Keratinocyte (primary cell): ENCODE measurements at regions not wholly inside any gene's neighbourhood (a gene's known extent, or its start where the extent isn't known, plus 50 kb on each side); places are given as distances from the start of the nearest gene placed in this dataset.

ENCODE experiments used
- DNase-seq: peaks from one replicate; pipeline ENCODE4 v3.0.0-alpha.2; 2011; ENCODE audit warnings: low read depth, missing footprints, low spot score
- FAIRE-seq: peaks from 2 replicates; lab custom pipeline; 2011; peaks lifted over from hg19 to GRCh38; lab: Jason Lieb, UNC
- H2AFZ ChIP-seq: 2 replicates; pipeline ENCODE4 v1.6.0; 2012; ENCODE audit warnings: low read length, control low read depth, inconsistent platforms; ENCODE audit not compliant: control insufficient read depth
- H3K27ac ChIP-seq: 2 replicates; pipeline ENCODE4 v1.5.1; 2011; ENCODE audit warnings: low read length; ENCODE audit not compliant: control insufficient read depth, insufficient read depth
- H3K27me3 ChIP-seq: 3 replicates; pipeline ENCODE4 v1.6.0; 2011; ENCODE audit warnings: low read length; ENCODE audit not compliant: control insufficient read depth, insufficient read depth; ENCODE audit errors: extremely low read depth
- H3K36me3 ChIP-seq, 2 experiments: 2 replicates in 1 of 2; 3 replicates in 1 of 2; pipeline ENCODE4 v1.5.1; 2011; ENCODE audit warnings: low read length in 2 of 2, mild to moderate bottlenecking in 1 of 2; ENCODE audit not compliant: control insufficient read depth in 2 of 2, insufficient read depth in 2 of 2; ENCODE audit errors: extremely low read depth in 1 of 2
- H3K4me1 ChIP-seq: 3 replicates; pipeline ENCODE4 v1.5.1; 2011; ENCODE audit warnings: low read length; ENCODE audit not compliant: control insufficient read depth, insufficient read depth; ENCODE audit errors: extremely low read depth
- H3K4me2 ChIP-seq: 3 replicates; pipeline ENCODE4 v1.6.0; 2011; ENCODE audit warnings: low read depth, low read length; ENCODE audit not compliant: control insufficient read depth, insufficient read depth; ENCODE audit errors: extremely low read depth
- H3K4me3 ChIP-seq, 3 experiments: fragments of 200-600 bp in 1 of 3; sonication (generic) in 1 of 3; 2 replicates in 2 of 3; 3 replicates in 1 of 3; pipeline ENCODE4 v1.5.1; 2011 to 2016; ENCODE audit warnings: low read length in 3 of 3, mild to moderate bottlenecking in 3 of 3, control low read depth in 2 of 3, inconsistent platforms in 1 of 3, low read depth in 1 of 3, mixed read lengths in 1 of 3, mixed run types in 1 of 3, moderate library complexity in 1 of 3; ENCODE audit not compliant: control insufficient read depth in 2 of 3, insufficient read depth in 2 of 3; ENCODE audit errors: extremely low read depth in 1 of 3
- H3K79me2 ChIP-seq: 2 replicates; pipeline ENCODE4 v1.6.0; 2012; ENCODE audit warnings: low read length; ENCODE audit not compliant: control insufficient read depth, insufficient read depth
- H3K9ac ChIP-seq: 3 replicates; pipeline ENCODE4 v1.6.0; 2011; ENCODE audit warnings: low read length; ENCODE audit not compliant: control insufficient read depth, insufficient read depth; ENCODE audit errors: extremely low read depth
- H3K9me1 ChIP-seq: 3 replicates; pipeline ENCODE4 v1.6.0; 2011; ENCODE audit warnings: low read length; ENCODE audit not compliant: control insufficient read depth, insufficient read depth; ENCODE audit errors: extremely low read depth
- H3K9me3 ChIP-seq: 2 replicates; pipeline ENCODE4 v1.5.1; 2012; ENCODE audit warnings: low read depth, low read length; ENCODE audit not compliant: control insufficient read depth
- H4K20me1 ChIP-seq: 3 replicates; pipeline ENCODE4 v1.6.0; 2011; ENCODE audit warnings: low read length; ENCODE audit not compliant: control insufficient read depth, insufficient read depth; ENCODE audit errors: extremely low read depth
- EZH2 ChIP-seq: IDR thresholded peaks from one replicate; pipeline ENCODE4 v1.6.1; 2012; ENCODE audit warnings: inconsistent platforms, mild to moderate bottlenecking, low read length, moderate library complexity
- dilution Hi-C: fragments of 300-500 bp; cut with MboI; formaldehyde crosslinking; loops from one replicate; pipeline ENCODE4 v1.7.0; 2020; ENCODE audit warnings: low sequenced_read_pairs; ENCODE audit not compliant: extremely low pct_ligation_motif_present
- TF ChIP-seq, protein P1 (sequence below), 3 experiments: IDR thresholded peaks in 1 of 3; conservative IDR thresholded peaks in 1 of 3; optimal IDR thresholded peaks in 1 of 3; 2 replicates in 2 of 3; 3 replicates in 1 of 3; pipeline versions ENCODE3 to v1.5.1; 2011; ENCODE audit warnings: low read length in 3 of 3, mild to moderate bottlenecking in 3 of 3, moderate library complexity in 2 of 3, control low read depth in 1 of 3, inconsistent platforms in 1 of 3; ENCODE audit not compliant: insufficient read depth in 2 of 3; ENCODE audit errors: extremely low read depth in 1 of 3

GRCh38 chr4:126486377-126486776 lies 1146.4 kb upstream of the INTU start:
- H2AFZ ChIP-seq = no peak overlapping the region
- TF ChIP-seq EZH2 = no peak
- TF ChIP-seq, protein P1, sequence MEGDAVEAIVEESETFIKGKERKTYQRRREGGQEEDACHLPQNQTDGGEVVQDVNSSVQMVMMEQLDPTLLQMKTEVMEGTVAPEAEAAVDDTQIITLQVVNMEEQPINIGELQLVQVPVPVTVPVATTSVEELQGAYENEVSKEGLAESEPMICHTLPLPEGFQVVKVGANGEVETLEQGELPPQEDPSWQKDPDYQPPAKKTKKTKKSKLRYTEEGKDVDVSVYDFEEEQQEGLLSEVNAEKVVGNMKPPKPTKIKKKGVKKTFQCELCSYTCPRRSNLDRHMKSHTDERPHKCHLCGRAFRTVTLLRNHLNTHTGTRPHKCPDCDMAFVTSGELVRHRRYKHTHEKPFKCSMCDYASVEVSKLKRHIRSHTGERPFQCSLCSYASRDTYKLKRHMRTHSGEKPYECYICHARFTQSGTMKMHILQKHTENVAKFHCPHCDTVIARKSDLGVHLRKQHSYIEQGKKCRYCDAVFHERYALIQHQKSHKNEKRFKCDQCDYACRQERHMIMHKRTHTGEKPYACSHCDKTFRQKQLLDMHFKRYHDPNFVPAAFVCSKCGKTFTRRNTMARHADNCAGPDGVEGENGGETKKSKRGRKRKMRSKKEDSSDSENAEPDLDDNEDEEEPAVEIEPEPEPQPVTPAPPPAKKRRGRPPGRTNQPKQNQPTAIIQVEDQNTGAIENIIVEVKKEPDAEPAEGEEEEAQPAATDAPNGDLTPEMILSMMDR (optimal IDR thresholded peaks at IDR 0.05 in 1 of 3, IDR thresholded peaks at IDR 0.05 in 1 of 3, conservative IDR thresholded peaks at IDR 0.05 in 1 of 3; ENCODE audit: extremely low read depth in 1 of 3, insufficient read depth in 2 of 3, low read length in 3 of 3) = no peak
- H3K36me3 ChIP-seq = no peaks in the 10 kb centered on the region
- H3K4me3 ChIP-seq = no peak overlapping the region
- no peaks in the 10 kb centered on the region for H4K20me1 ChIP-seq
- no peaks in the 10 kb centered on the region for H3K9me1 ChIP-seq
- FAIRE-seq (no peak), DNase-seq (no peak)
- H3K4me1 ChIP-seq = no peaks in the 10 kb centered on the region
- H3K27ac ChIP-seq = no peak overlapping the region
- no peaks in the 10 kb centered on the region for H3K9me3 ChIP-seq
- no peaks in the 10 kb centered on the region for H3K27me3 ChIP-seq
- dilution Hi-C loops = no loop called here
- H3K9ac ChIP-seq = no peak overlapping the region
- H3K79me2 ChIP-seq = no peaks in the 10 kb centered on the region
- no peak overlapping the region for H3K4me2 ChIP-seq

GRCh38 chr4:126489826-126490463 lies 1142.8 kb upstream of the INTU start:
- no peak overlapping the region for H3K4me3 ChIP-seq
- DNase-seq (no peak), FAIRE-seq (no peak)
- TF ChIP-seq EZH2 = no peak
- TF ChIP-seq, protein P1 (optimal IDR thresholded peaks at IDR 0.05 in 1 of 3, IDR thresholded peaks at IDR 0.05 in 1 of 3, conservative IDR thresholded peaks at IDR 0.05 in 1 of 3; ENCODE audit: extremely low read depth in 1 of 3, insufficient read depth in 2 of 3, low read length in 3 of 3) = no peak
- no peak overlapping the region for H2AFZ ChIP-seq
- H3K9ac ChIP-seq = no peak overlapping the region
- no peaks in the 10 kb centered on the region for H3K36me3 ChIP-seq
- no peak overlapping the region for H3K4me2 ChIP-seq
- no peaks in the 10 kb centered on the region for H3K9me1 ChIP-seq
- no peak overlapping the region for H3K27ac ChIP-seq
- no peaks in the 10 kb centered on the region for H3K79me2 ChIP-seq
- dilution Hi-C loops = no loop called here
- no peaks in the 10 kb centered on the region for H3K4me1 ChIP-seq
- no peaks in the 10 kb centered on the region for H4K20me1 ChIP-seq
- no peaks in the 10 kb centered on the region for H3K27me3 ChIP-seq
- no peaks in the 10 kb centered on the region for H3K9me3 ChIP-seq
